D721Med (cell line): ENCODE measurements at regions not wholly inside any gene's neighbourhood (a gene's known extent, or its start where the extent isn't known, plus 50 kb on each side); places are given as distances from the start of the nearest gene placed in this dataset.

Source experiments
- DNase-seq: peaks from one replicate; pipeline ENCODE4 v3.0.0; 2011; ENCODE audit warnings: low spot score; ENCODE audit not compliant: insufficient read length
- FAIRE-seq: peaks from 2 replicates; lab custom pipeline; 2011; peaks lifted over from hg19 to GRCh38; lab: Jason Lieb, UNC
- TF ChIP-seq, protein P1 (sequence below): IDR thresholded peaks from 2 replicates; pipeline ENCODE4 v1.5.1; 2012; ENCODE audit warnings: mild to moderate bottlenecking, control low read depth; ENCODE audit not compliant: insufficient read depth; ENCODE audit errors: missing control alignments

DNA sequence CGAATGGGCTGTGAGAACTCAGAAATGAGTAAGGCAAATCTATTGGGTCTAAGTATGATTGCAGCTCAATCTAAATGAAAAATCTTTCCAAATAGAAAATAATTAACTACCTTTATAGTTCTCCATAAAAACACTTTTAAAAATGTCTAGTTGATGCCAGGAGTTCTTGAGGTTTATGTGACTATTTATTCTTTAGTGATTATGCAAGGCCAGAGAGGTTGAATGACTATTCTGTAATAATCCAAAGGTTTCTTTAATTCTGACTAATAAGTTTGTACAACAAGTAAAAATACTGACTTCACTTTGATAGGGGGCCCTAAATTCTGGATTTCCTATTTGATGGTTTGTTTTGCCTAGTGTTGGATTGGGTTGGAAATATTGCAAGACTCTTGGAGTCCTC is 461.2 kb downstream of the EPM2A start:
- TF ChIP-seq, protein P1, sequence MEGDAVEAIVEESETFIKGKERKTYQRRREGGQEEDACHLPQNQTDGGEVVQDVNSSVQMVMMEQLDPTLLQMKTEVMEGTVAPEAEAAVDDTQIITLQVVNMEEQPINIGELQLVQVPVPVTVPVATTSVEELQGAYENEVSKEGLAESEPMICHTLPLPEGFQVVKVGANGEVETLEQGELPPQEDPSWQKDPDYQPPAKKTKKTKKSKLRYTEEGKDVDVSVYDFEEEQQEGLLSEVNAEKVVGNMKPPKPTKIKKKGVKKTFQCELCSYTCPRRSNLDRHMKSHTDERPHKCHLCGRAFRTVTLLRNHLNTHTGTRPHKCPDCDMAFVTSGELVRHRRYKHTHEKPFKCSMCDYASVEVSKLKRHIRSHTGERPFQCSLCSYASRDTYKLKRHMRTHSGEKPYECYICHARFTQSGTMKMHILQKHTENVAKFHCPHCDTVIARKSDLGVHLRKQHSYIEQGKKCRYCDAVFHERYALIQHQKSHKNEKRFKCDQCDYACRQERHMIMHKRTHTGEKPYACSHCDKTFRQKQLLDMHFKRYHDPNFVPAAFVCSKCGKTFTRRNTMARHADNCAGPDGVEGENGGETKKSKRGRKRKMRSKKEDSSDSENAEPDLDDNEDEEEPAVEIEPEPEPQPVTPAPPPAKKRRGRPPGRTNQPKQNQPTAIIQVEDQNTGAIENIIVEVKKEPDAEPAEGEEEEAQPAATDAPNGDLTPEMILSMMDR, result no peak
- DNase-seq, result no peak
- FAIRE-seq, result no peak

DNA sequence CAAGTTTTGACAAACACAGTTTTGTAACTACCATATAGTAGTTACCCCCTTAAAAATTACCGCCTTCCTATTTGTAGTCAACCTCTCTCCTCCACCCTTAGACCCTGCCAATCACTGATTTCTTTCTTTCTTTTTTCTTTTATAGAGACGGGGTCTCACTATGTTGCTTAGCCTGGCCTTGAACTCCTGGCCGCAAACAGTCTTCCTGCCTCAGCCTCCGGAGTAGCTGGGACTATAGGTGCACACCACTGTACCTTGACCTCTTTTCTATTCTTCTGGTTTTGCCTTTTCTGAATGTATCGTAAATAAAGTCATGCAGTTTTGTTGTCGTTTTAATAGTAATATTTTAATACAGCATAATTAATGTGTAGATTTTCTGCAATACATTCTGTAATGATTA is 460.3 kb downstream of the EPM2A start:
- TF ChIP-seq, protein P1, result no peak
- DNase-seq, result no peak
- FAIRE-seq, result no peak

DNA sequence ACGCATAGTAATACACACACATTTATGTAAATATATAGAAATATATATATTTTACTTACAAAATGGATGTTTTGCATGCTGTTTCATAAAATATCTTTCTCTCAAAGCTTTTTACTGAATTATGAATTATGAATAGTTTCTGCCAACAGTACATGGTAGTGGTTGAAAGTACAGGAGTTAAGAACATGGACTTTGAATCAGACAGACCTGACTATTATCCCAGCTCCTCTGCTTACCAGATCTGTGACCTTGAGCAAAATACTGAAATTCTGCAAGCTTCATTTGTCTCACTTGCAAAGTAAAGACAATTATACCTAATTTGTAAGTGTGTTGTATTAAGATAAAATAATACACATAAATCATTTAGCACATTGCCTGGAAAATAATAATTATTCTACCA is 459.5 kb downstream of the EPM2A start:
- no peak for DNase-seq

DNA sequence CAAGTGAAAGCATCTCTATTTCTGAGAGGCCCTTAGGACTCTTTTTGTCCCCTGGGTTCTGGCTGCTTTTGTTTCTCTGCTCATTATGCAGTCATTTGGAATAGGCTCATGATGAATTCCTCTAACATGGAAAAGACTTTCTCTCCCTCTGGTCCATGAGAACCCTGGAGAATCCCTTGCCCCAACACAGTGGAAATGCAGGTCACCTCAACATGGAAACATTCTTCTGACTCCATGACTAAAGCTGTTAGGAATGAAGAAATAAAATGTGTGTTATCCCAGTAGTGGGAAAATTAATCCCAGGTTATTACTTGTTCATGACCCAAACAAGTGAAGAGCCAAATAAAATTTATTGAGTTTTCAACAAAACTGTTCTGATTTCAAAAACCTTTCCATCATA is 458.6 kb downstream of the EPM2A start:
- no peak for FAIRE-seq
- TF ChIP-seq, protein P1, result no peak
- DNase-seq, result no peak

More for the DNA sequence above, 459.5 kb downstream of the EPM2A start:
- FAIRE-seq, result no peak
- TF ChIP-seq, protein P1, result no peak

DNA sequence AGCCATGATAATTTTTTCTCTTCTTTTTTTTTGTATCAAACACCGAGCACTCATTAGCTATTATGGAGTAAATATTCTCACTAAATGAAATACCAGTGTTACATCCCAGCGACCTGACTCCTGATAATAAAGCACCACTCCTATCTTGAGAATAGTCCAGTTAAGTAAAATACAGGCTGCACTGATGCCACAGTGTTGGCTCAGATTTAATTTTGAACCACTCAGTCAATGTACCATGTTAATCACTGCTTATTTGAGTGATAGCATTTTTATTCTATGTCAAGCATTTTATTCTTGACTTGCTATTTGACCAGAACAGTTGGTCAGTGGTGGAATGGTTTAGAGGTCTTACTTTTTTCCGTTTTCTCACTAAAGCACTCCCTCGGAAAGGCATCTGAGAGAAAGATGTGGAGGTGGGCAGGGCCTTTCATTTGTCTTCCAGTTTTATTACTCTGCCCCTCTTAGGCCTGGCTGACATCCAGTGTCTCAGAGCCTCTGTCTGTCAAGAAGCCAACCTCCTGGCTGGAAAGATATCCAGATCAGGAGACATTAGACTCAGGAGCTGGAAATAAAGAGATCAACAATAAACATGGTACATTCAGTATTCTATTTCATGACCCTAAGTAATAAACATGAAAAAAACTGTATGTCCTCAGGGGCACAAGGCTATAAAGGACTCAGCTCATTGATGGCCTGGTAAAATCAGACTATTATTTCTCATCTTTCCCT is 457.8 kb downstream of the EPM2A start:
- TF ChIP-seq, protein P1, result no peak
- DNase-seq (no peak), FAIRE-seq (no peak)

DNA sequence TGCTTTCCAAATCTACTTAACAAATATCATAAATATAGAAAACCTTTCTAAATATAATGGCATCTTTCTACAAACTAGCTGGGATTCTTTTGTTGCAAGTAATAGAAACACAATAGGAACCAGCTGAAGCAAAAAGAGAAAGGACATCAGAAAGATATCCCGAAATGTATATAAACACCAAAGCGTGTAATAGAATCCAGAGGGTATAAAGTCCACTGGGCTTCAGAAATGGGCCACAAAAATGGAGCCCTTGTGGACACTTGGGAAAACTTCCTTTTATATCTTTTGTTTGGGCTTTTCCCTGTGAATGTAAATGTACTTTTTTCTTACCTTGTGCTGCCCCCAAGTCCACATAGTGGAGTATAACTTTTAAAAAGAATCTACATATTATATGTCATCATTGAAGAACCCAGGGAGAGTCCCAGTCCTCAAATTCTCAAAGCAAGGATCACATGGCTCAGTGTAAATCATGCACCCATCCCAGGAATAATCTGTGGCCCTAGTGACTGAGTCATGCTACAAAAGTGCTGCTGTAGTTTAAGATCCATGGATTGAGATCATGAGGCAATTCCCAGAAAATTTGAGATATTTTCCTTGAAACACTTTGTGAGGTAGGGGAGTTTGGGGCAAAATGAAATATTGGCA is 457.0 kb downstream of the EPM2A start:
- DNase-seq, result no peak
- FAIRE-seq, result no peak
- TF ChIP-seq, protein P1, result no peak

DNA sequence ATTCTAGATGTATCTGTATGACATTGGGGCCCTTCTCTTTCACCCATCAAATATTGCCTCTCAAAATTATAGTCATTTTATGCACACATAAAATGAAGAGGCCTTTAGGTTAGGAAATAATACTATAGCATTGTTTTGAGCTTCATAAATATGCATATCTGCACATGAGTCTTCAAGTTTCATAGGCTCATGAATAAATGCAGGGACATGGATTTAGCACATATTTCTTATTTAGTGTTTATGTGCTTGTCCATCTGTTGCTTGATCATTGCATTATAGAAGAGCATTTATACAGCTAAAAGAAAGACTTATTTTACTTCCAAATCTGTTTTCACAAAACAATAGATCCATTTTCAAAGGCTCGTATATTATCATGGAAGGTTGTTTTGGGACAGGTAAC is 455.8 kb downstream of the EPM2A start:
- no peak for FAIRE-seq
- DNase-seq, result no peak
- TF ChIP-seq, protein P1, result no peak
